ENCODE measurements at regions not wholly inside any gene's neighbourhood (a gene's known extent, or its start where the extent isn't known, plus 50 kb on each side); places are given as distances from the start of the nearest gene placed in this dataset.

GRCh38 chr18:26639149-26639548 is 90.8 kb upstream of the KCTD1 start:
- TF ChIP-seq CTCF (IDR thresholded peaks at IDR 0.05; ENCODE audit: low read depth, low read length, poor library complexity, severe bottlenecking) (no peak), EZH2phosphoT487 (IDR thresholded peaks at IDR 0.05; ENCODE audit: borderline replicate concordance, low read length) (no peak)
